Gastrocnemius medialis (tissue), 4 donors: ENCODE measurements at regions not wholly inside any gene's neighbourhood (a gene's known extent, or its start where the extent isn't known, plus 50 kb on each side); places are given as distances from the start of the nearest gene placed in this dataset.

ENCODE experiments used
- POLR2A ChIP-seq, 2 donors: fragments of 450-650 bp; IDR thresholded peaks; one replicate each; pipeline ENCODE4 v1.6.1; 2017; ENCODE audit warnings: antibody characterized with exemption in 2 of 2, mild to moderate bottlenecking in 2 of 2, moderate library complexity in 2 of 2
- TF ChIP-seq, protein P1 (sequence below), 5 experiments: fragments of 450-650 bp in 3 of 5; fragments of 200-600 bp in 2 of 5; sonication (generic) in 2 of 5; IDR thresholded peaks in 4 of 5; conservative IDR thresholded peaks in 1 of 5; 1 replicate in 4 of 5; 2 replicates in 1 of 5; pipeline ENCODE4 v1.5.1; 2016 to 2019; ENCODE audit warnings: antibody characterized with exemption in 5 of 5, mild to moderate bottlenecking in 3 of 5, moderate library complexity in 3 of 5

DNA sequence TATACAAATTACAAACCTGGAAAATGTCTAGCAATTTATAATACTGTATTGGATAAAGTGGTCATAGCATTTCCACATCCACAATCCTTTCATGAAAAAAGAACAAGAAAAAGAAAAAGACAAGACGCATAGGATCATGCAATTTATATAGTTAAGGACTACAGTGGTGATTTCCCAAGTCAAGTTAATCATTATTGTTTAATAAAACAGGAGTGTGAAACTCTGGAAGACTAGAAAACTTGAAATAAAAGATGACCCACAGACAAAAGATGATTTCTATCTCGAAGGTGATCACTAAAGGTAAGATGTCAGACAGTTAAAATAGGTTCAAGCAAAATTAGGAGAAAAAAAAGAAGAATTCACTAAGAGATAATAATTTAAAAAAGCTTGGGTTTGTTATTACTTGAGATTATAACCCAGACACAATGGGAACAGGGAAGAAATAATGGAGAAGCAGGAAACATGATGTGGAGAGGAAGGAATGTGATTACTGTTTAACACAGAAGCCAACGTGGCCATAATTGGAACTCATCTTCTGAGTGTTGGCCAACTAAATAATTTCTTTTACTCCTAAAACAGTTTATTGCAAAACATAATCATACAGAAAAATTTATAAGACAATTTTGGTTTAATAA is 441.2 kb upstream of the ANO3 start:
- TF ChIP-seq, protein P1, sequence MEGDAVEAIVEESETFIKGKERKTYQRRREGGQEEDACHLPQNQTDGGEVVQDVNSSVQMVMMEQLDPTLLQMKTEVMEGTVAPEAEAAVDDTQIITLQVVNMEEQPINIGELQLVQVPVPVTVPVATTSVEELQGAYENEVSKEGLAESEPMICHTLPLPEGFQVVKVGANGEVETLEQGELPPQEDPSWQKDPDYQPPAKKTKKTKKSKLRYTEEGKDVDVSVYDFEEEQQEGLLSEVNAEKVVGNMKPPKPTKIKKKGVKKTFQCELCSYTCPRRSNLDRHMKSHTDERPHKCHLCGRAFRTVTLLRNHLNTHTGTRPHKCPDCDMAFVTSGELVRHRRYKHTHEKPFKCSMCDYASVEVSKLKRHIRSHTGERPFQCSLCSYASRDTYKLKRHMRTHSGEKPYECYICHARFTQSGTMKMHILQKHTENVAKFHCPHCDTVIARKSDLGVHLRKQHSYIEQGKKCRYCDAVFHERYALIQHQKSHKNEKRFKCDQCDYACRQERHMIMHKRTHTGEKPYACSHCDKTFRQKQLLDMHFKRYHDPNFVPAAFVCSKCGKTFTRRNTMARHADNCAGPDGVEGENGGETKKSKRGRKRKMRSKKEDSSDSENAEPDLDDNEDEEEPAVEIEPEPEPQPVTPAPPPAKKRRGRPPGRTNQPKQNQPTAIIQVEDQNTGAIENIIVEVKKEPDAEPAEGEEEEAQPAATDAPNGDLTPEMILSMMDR (IDR thresholded peaks at IDR 0.05 in 4 of 5, conservative IDR thresholded peaks at IDR 0.05 in 1 of 5) = no peak
- TF ChIP-seq POLR2A (IDR thresholded peaks at IDR 0.05) = no peak
